ENCODE measurements at regions not wholly inside any gene's neighbourhood (a gene's known extent, or its start where the extent isn't known, plus 50 kb on each side); places are given as distances from the start of the nearest gene placed in this dataset.

- intact Hi-C loops (cut with micrococcal nuclease), result no loop called here
- H3K36me3 Mint-ChIP-seq (ENCODE audit: insufficient read depth, unreplicated experiment), result no peaks in the 10 kb centered on the region
- no TSS peak for BruUV-seq (replicated peaks)
- ChIA-PET POLR2A (no interaction called here), CTCF (no interaction called here)
- no peak overlapping the region for H3K4me3 Mint-ChIP-seq (ENCODE audit: unreplicated experiment)
- no peaks in the 10 kb centered on the region for H3K27me3 Mint-ChIP-seq (ENCODE audit: insufficient read depth, unreplicated experiment)
- no peak for TF ChIP-seq CTCF (IDR thresholded peaks at IDR 0.05; ENCODE audit: unreplicated experiment)
- no peak overlapping the region for H3K27ac Mint-ChIP-seq (ENCODE audit: low read depth, unreplicated experiment)
- no peaks in the 10 kb centered on the region for H3K9me3 Mint-ChIP-seq (ENCODE audit: unreplicated experiment)
- DNase-seq (ENCODE audit: unreplicated experiment), result no peak
- H3K4me1 Mint-ChIP-seq (ENCODE audit: insufficient read depth, unreplicated experiment), result no peaks in the 10 kb centered on the region
Observed at GRCh38 chr1:106802181-106802580, 254.3 kb upstream of the PRMT6 start.

GRCh38 chr1:106814418-106814817, 242.1 kb upstream of the PRMT6 start:
- no TSS peak for BruUV-seq (replicated peaks)
- TF ChIP-seq CTCF (IDR thresholded peaks at IDR 0.05; ENCODE audit: unreplicated experiment), result no peak
- H3K36me3 Mint-ChIP-seq (ENCODE audit: insufficient read depth, unreplicated experiment), result no peaks in the 10 kb centered on the region
- POLR2A ChIA-PET, result no interaction called here
- intact Hi-C loops (cut with micrococcal nuclease), result no loop called here
- no peak overlapping the region for H3K27ac Mint-ChIP-seq (ENCODE audit: low read depth, unreplicated experiment)
- DNase-seq (ENCODE audit: unreplicated experiment), result no peak
- H3K4me1 Mint-ChIP-seq (ENCODE audit: insufficient read depth, unreplicated experiment), result no peaks in the 10 kb centered on the region
- peaks cover 10% of the 10 kb centered on the region for H3K9me3 Mint-ChIP-seq (ENCODE audit: unreplicated experiment)
- no peaks in the 10 kb centered on the region for H3K27me3 Mint-ChIP-seq (ENCODE audit: insufficient read depth, unreplicated experiment)
- CTCF ChIA-PET, result no interaction called here
- no peak overlapping the region for H3K4me3 Mint-ChIP-seq (ENCODE audit: unreplicated experiment)

GRCh38 chr1:106817575-106817974, 238.9 kb upstream of the PRMT6 start:
- no peak for DNase-seq (ENCODE audit: unreplicated experiment)
- intact Hi-C loops (cut with micrococcal nuclease), result no loop called here
- Mint-ChIP-seq H3K36me3 (ENCODE audit: insufficient read depth, unreplicated experiment) (no peaks in the 10 kb centered on the region), H3K27me3 (ENCODE audit: insufficient read depth, unreplicated experiment) (no peaks in the 10 kb centered on the region), H3K9me3 (ENCODE audit: unreplicated experiment) (no peaks in the 10 kb centered on the region), H3K27ac (ENCODE audit: low read depth, unreplicated experiment) (no peak overlapping the region), H3K4me1 (ENCODE audit: insufficient read depth, unreplicated experiment) (no peaks in the 10 kb centered on the region), H3K4me3 (ENCODE audit: unreplicated experiment) (no peak overlapping the region)
- no TSS peak for BruUV-seq (replicated peaks)
- TF ChIP-seq CTCF (IDR thresholded peaks at IDR 0.05; ENCODE audit: unreplicated experiment), result no peak
- POLR2A ChIA-PET, result interaction anchor here (0.8 kb wide), 1 partner anchor 10 kb away, joined by 3 read pairs; no protein-coding TSS in a partner anchor
- CTCF ChIA-PET, result interaction anchor here (0.6 kb wide), 1 partner anchor 167 kb away, joined by 3 read pairs; no protein-coding TSS in a partner anchor

GRCh38 chr1:106831511-106831910, 225.0 kb upstream of the PRMT6 start:
- no peaks in the 10 kb centered on the region for H3K27me3 Mint-ChIP-seq (ENCODE audit: insufficient read depth, unreplicated experiment)
- no peak overlapping the region for H3K4me3 Mint-ChIP-seq (ENCODE audit: unreplicated experiment)
- ChIA-PET CTCF (interaction anchor here (0.6 kb wide), 1 partner anchor 486 kb away, joined by 3 read pairs; no protein-coding TSS in a partner anchor), POLR2A (no interaction called here)
- no peaks in the 10 kb centered on the region for H3K36me3 Mint-ChIP-seq (ENCODE audit: insufficient read depth, unreplicated experiment)
- no peaks in the 10 kb centered on the region for H3K4me1 Mint-ChIP-seq (ENCODE audit: insufficient read depth, unreplicated experiment)
- no TSS peak for BruUV-seq (replicated peaks)
- intact Hi-C loops (cut with micrococcal nuclease), result no loop called here
- TF ChIP-seq CTCF (IDR thresholded peaks at IDR 0.05; ENCODE audit: unreplicated experiment), result no peak
- no peaks in the 10 kb centered on the region for H3K9me3 Mint-ChIP-seq (ENCODE audit: unreplicated experiment)
- peak; percentile 6 for DNase-seq (ENCODE audit: unreplicated experiment)
- H3K27ac Mint-ChIP-seq (ENCODE audit: low read depth, unreplicated experiment), result no peak overlapping the region

Measured in MCF 10A (cell line).